ENCODE measurements at regions not wholly inside any gene's neighbourhood (a gene's known extent, or its start where the extent isn't known, plus 50 kb on each side); places are given as distances from the start of the nearest gene placed in this dataset.

GRCh38 chr11:116548256-116548655 lies 224.5 kb downstream of the BUD13 start:
- no peak overlapping the region for H3K4me3 ChIP-seq (ENCODE audit: low read length)
- no peak overlapping the region for H3K4me2 ChIP-seq (ENCODE audit: low read length)
- H3K36me3 ChIP-seq (ENCODE audit: control insufficient read depth, low read length), result no peaks in the 10 kb centered on the region
- no peaks in the 10 kb centered on the region for H3K79me2 ChIP-seq (ENCODE audit: control insufficient read depth, low read length)
- H3K27ac ChIP-seq (ENCODE audit: low read depth, low read length), result no peak overlapping the region
- no peaks in the 10 kb centered on the region for H3K4me1 ChIP-seq (ENCODE audit: control insufficient read depth, low read length)
- H3F3A ChIP-seq (ENCODE audit: control insufficient read depth, insufficient read depth), result no peaks in the 10 kb centered on the region
- H3K9me3 ChIP-seq (ENCODE audit: control insufficient read depth, insufficient read depth, low read length), result peaks cover 4% of the 10 kb centered on the region; the same call in 1 of the 2 replicates
- no peaks in the 10 kb centered on the region for H4K20me1 ChIP-seq (ENCODE audit: control insufficient read depth, insufficient read depth, low read depth, low read length)
- H3K9me2 ChIP-seq (replicated peaks; ENCODE audit: control insufficient read depth, low read length), result no peaks in the 10 kb centered on the region
- peaks cover 3% of the 10 kb centered on the region; the same call in 1 of the 2 replicates for H3K27me3 ChIP-seq (ENCODE audit: control insufficient read depth, low read length)
- TF ChIP-seq CTCF (IDR thresholded peaks at IDR 0.05; ENCODE audit: low read depth, low read length, poor library complexity, severe bottlenecking), result no peak
- TF ChIP-seq EZH2phosphoT487 (IDR thresholded peaks at IDR 0.05; ENCODE audit: borderline replicate concordance, low read length), result no peak

GRCh38 chr11:116547571-116547970 lies 225.2 kb downstream of the BUD13 start:
- no peak for TF ChIP-seq CTCF (IDR thresholded peaks at IDR 0.05; ENCODE audit: low read depth, low read length, poor library complexity, severe bottlenecking)
- TF ChIP-seq EZH2phosphoT487 (IDR thresholded peaks at IDR 0.05; ENCODE audit: borderline replicate concordance, low read length), result no peak
- Histone ChIP-seq H3K9me3 (ENCODE audit: control insufficient read depth, insufficient read depth, low read length) (peaks cover 4% of the 10 kb centered on the region; the same call in 1 of the 2 replicates), H3K9me2 (replicated peaks; ENCODE audit: control insufficient read depth, low read length) (no peaks in the 10 kb centered on the region), H3K4me3 (ENCODE audit: low read length) (no peak overlapping the region), H3K27me3 (ENCODE audit: control insufficient read depth, low read length) (peaks cover 3% of the 10 kb centered on the region; the same call in 1 of the 2 replicates), H3K4me1 (ENCODE audit: control insufficient read depth, low read length) (no peaks in the 10 kb centered on the region), H3F3A (ENCODE audit: control insufficient read depth, insufficient read depth) (no peaks in the 10 kb centered on the region), H3K79me2 (ENCODE audit: control insufficient read depth, low read length) (no peaks in the 10 kb centered on the region), H4K20me1 (ENCODE audit: control insufficient read depth, insufficient read depth, low read depth, low read length) (no peaks in the 10 kb centered on the region), H3K36me3 (ENCODE audit: control insufficient read depth, low read length) (no peaks in the 10 kb centered on the region), H3K27ac (ENCODE audit: low read depth, low read length) (no peak overlapping the region), H3K4me2 (ENCODE audit: low read length) (no peak overlapping the region)

GRCh38 chr11:116545912-116546311 lies 226.9 kb downstream of the BUD13 start:
- H3K4me3 ChIP-seq (ENCODE audit: low read length), result no peak overlapping the region
- no peak for TF ChIP-seq CTCF (IDR thresholded peaks at IDR 0.05; ENCODE audit: low read depth, low read length, poor library complexity, severe bottlenecking)
- no peak for TF ChIP-seq EZH2phosphoT487 (IDR thresholded peaks at IDR 0.05; ENCODE audit: borderline replicate concordance, low read length)
- H3K9me3 ChIP-seq (ENCODE audit: control insufficient read depth, insufficient read depth, low read length), result peaks cover 4% of the 10 kb centered on the region; the same call in 1 of the 2 replicates
- peaks cover 3% of the 10 kb centered on the region; the same call in 1 of the 2 replicates for H3K27me3 ChIP-seq (ENCODE audit: control insufficient read depth, low read length)
- H3F3A ChIP-seq (ENCODE audit: control insufficient read depth, insufficient read depth), result no peaks in the 10 kb centered on the region
- H3K36me3 ChIP-seq (ENCODE audit: control insufficient read depth, low read length), result no peaks in the 10 kb centered on the region
- no peaks in the 10 kb centered on the region for H4K20me1 ChIP-seq (ENCODE audit: control insufficient read depth, insufficient read depth, low read depth, low read length)
- no peaks in the 10 kb centered on the region for H3K4me1 ChIP-seq (ENCODE audit: control insufficient read depth, low read length)
- no peaks in the 10 kb centered on the region for H3K9me2 ChIP-seq (replicated peaks; ENCODE audit: control insufficient read depth, low read length)
- no peak overlapping the region for H3K4me2 ChIP-seq (ENCODE audit: low read length)
- no peak overlapping the region for H3K27ac ChIP-seq (ENCODE audit: low read depth, low read length)
- no peaks in the 10 kb centered on the region for H3K79me2 ChIP-seq (ENCODE audit: control insufficient read depth, low read length)

Data from DOHH2 (cell line).